ENCODE measurements at regions not wholly inside any gene's neighbourhood (a gene's known extent, or its start where the extent isn't known, plus 50 kb on each side); places are given as distances from the start of the nearest gene placed in this dataset.

DNA sequence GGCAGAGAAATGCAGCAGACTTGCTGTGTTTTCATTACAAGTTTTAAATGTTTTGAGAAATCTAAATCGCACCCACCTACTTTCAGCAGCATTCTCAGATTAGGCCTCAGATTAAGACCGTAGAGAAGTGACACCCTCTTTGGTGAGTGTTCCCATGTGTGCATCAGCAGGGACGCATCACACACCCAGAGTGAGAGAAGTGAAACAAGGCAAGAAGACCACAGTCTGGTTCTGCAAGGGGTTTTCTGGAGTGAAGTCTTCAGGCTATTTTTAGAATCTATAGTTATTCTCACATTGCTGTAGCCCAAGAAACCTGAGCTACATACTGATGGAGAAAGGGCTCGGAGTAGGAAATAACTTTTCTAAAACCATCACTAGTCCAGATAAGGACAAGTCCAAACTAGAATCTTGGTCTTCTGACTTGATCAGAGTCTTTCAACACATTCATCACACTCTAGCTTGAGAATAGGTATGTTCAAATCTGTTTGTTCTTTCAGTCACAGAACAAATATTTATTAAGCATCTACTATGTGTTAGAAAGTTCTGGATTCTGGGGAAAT, 1216.6 kb upstream of the PIK3C3 start:
- no TSS peak for BruUV-seq (replicated peaks)
- CTCF ChIA-PET, result no interaction called here
- POLR2A ChIA-PET, result no interaction called here
- FAIRE-seq, result no peak
- in situ Hi-C loops (cut with MboI) (no loop called here), intact Hi-C loops (cut with micrococcal nuclease; ENCODE audit: unreplicated experiment) (no loop called here)
- H2AFZ ChIP-seq (ENCODE audit: control insufficient read depth, low read depth, low read length), result no peak overlapping the region
- no peak overlapping the region for H3K4me2 ChIP-seq (ENCODE audit: control insufficient read depth, insufficient read depth)
- H4K20me1 ChIP-seq (ENCODE audit: control insufficient read depth, insufficient read depth), result no peaks in the 10 kb centered on the region
- H3K36me3 ChIP-seq (ENCODE audit: control insufficient read depth in 2 of 2, insufficient read depth in 2 of 2, low read length in 1 of 2), result no peaks in the 10 kb centered on the region
- WGBS (ENCODE audit: insufficient coverage, insufficient replicate concordance, low lambda C conversion rate, missing lambda C conversion rate), result 19% methylated on average over 4 of the region's 4 CpGs
- SMC1A ChIA-PET (ENCODE audit: uncharacterized antibody, unreplicated experiment), result interaction anchor here (1.2 kb wide), 1 partner anchor 16 kb away, joined by 3 read pairs; no protein-coding TSS in a partner anchor
- peak; percentile 99 for ATAC-seq
- no peaks in the 10 kb centered on the region for H3K9me3 ChIP-seq (replicated peaks; ENCODE audit: control insufficient read depth, insufficient read depth, low read length)
- no peak overlapping the region for H3K4me3 ChIP-seq
- H3K9ac ChIP-seq (ENCODE audit: control insufficient read depth, insufficient read depth, low read length), result no peak overlapping the region
- RAD21 ChIA-PET (ENCODE audit: unreplicated experiment), result no interaction called here
- H3K79me2 ChIP-seq (ENCODE audit: control insufficient read depth, insufficient read depth, low read length), result no peaks in the 10 kb centered on the region
- H3K4me1 ChIP-seq (ENCODE audit: control insufficient read depth, insufficient read depth, low read length), result no peaks in the 10 kb centered on the region
- no peaks in the 10 kb centered on the region for H3K27me3 ChIP-seq (replicated peaks in 1 of 2; ENCODE audit: control insufficient read depth in 2 of 2, insufficient read depth in 2 of 2, low read length in 1 of 2)
- no peak overlapping the region for H3K27ac ChIP-seq (ENCODE audit: control insufficient read depth, insufficient read depth)
- peak; percentile 5 for DNase-seq (ENCODE audit: low read depth, low spot score)
- peak; percentile 41; the same call in 1 of the 2 replicates for TF ChIP-seq JUNB (IDR thresholded peaks at IDR 0.05)
- no peak for TF ChIP-seq ETV6 (conservative IDR thresholded peaks at IDR 0.05 in 1 of 2, IDR thresholded peaks at IDR 0.05 in 1 of 2; ENCODE audit: borderline replicate concordance in 1 of 2, low read depth in 1 of 2)
- no peak for TF ChIP-seq ZSCAN29 (IDR thresholded peaks at IDR 0.05)
- 0 out of 2 replicates have a peak, but pooled peaks have one; percentile 39 for TF ChIP-seq EED (IDR thresholded peaks at IDR 0.05; ENCODE audit: low read depth)
- no peak for TF ChIP-seq PML (IDR thresholded peaks at IDR 0.05; ENCODE audit: low read length)
- 0 out of 2 replicates have a peak, but pooled peaks have one; percentile 30 for TF ChIP-seq BCL11A (IDR thresholded peaks at IDR 0.05; ENCODE audit: low read depth, low read length)
- no peak for TF ChIP-seq SUZ12 (IDR thresholded peaks at IDR 0.05; ENCODE audit: unreplicated experiment)
- TF ChIP-seq RAD51 (IDR thresholded peaks at IDR 0.05), result no peak
- TF ChIP-seq ATF7 (IDR thresholded peaks at IDR 0.05; ENCODE audit: low read depth), result peak; percentile 73; the same call in 1 of the 2 replicates
- TF ChIP-seq CREB1 (IDR thresholded peaks at IDR 0.05; ENCODE audit: low read depth), result 0 out of 2 replicates have a peak, but pooled peaks have one; percentile 26
- TF ChIP-seq CEBPB (IDR thresholded peaks at IDR 0.05; ENCODE audit: borderline replicate concordance in 1 of 2, low read depth in 2 of 2, low read length in 2 of 2), result no peak
- TF ChIP-seq MEF2A (IDR thresholded peaks at IDR 0.05; ENCODE audit: insufficient read depth, low read depth, low read length), result peak; percentile 90
- TF ChIP-seq, protein P1, sequence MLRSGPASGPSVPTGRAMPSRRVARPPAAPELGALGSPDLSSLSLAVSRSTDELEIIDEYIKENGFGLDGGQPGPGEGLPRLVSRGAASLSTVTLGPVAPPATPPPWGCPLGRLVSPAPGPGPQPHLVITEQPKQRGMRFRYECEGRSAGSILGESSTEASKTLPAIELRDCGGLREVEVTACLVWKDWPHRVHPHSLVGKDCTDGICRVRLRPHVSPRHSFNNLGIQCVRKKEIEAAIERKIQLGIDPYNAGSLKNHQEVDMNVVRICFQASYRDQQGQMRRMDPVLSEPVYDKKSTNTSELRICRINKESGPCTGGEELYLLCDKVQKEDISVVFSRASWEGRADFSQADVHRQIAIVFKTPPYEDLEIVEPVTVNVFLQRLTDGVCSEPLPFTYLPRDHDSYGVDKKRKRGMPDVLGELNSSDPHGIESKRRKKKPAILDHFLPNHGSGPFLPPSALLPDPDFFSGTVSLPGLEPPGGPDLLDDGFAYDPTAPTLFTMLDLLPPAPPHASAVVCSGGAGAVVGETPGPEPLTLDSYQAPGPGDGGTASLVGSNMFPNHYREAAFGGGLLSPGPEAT (IDR thresholded peaks at IDR 0.05; ENCODE audit: low read depth), result peak; percentile 36; the same call in 1 of the 2 replicates
- TF ChIP-seq, protein P2, sequence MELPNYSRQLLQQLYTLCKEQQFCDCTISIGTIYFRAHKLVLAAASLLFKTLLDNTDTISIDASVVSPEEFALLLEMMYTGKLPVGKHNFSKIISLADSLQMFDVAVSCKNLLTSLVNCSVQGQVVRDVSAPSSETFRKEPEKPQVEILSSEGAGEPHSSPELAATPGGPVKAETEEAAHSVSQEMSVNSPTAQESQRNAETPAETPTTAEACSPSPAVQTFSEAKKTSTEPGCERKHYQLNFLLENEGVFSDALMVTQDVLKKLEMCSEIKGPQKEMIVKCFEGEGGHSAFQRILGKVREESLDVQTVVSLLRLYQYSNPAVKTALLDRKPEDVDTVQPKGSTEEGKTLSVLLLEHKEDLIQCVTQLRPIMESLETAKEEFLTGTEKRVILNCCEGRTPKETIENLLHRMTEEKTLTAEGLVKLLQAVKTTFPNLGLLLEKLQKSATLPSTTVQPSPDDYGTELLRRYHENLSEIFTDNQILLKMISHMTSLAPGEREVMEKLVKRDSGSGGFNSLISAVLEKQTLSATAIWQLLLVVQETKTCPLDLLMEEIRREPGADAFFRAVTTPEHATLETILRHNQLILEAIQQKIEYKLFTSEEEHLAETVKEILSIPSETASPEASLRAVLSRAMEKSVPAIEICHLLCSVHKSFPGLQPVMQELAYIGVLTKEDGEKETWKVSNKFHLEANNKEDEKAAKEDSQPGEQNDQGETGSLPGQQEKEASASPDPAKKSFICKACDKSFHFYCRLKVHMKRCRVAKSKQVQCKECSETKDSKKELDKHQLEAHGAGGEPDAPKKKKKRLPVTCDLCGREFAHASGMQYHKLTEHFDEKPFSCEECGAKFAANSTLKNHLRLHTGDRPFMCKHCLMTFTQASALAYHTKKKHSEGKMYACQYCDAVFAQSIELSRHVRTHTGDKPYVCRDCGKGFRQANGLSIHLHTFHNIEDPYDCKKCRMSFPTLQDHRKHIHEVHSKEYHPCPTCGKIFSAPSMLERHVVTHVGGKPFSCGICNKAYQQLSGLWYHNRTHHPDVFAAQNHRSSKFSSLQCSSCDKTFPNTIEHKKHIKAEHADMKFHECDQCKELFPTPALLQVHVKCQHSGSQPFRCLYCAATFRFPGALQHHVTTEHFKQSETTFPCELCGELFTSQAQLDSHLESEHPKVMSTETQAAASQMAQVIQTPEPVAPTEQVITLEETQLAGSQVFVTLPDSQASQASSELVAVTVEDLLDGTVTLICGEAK (IDR thresholded peaks at IDR 0.05; ENCODE audit: borderline replicate concordance), result no peak
- TF ChIP-seq, protein P3, sequence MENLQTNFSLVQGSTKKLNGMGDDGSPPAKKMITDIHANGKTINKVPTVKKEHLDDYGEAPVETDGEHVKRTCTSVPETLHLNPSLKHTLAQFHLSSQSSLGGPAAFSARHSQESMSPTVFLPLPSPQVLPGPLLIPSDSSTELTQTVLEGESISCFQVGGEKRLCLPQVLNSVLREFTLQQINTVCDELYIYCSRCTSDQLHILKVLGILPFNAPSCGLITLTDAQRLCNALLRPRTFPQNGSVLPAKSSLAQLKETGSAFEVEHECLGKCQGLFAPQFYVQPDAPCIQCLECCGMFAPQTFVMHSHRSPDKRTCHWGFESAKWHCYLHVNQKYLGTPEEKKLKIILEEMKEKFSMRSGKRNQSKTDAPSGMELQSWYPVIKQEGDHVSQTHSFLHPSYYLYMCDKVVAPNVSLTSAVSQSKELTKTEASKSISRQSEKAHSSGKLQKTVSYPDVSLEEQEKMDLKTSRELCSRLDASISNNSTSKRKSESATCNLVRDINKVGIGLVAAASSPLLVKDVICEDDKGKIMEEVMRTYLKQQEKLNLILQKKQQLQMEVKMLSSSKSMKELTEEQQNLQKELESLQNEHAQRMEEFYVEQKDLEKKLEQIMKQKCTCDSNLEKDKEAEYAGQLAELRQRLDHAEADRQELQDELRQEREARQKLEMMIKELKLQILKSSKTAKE (IDR thresholded peaks at IDR 0.05; ENCODE audit: low read depth, poor library complexity, severe bottlenecking), result peak; percentile 78
- TF ChIP-seq GATAD2B (conservative IDR thresholded peaks at IDR 0.05; ENCODE audit: low read depth), result 0 out of 2 replicates have a peak, but pooled peaks have one; percentile 37
- TF ChIP-seq MEF2B (IDR thresholded peaks at IDR 0.05; ENCODE audit: partially characterized antibody, poor library complexity, severe bottlenecking), result peak; percentile 82

Measured in GM12878 (cell line).